GM04503 (cell line): ENCODE measurements at regions not wholly inside any gene's neighbourhood (a gene's known extent, or its start where the extent isn't known, plus 50 kb on each side); places are given as distances from the start of the nearest gene placed in this dataset.
"Not testable (repeated sequence)": the region's sequence is repeated elsewhere in the genome, so short reads cannot be mapped to it uniquely, and the experiment has no call there.

Source experiments
- DNase-seq: peaks from one replicate; pipeline ENCODE4 v3.0.0-alpha.2; 2012; ENCODE audit warnings: low read depth

DNA sequence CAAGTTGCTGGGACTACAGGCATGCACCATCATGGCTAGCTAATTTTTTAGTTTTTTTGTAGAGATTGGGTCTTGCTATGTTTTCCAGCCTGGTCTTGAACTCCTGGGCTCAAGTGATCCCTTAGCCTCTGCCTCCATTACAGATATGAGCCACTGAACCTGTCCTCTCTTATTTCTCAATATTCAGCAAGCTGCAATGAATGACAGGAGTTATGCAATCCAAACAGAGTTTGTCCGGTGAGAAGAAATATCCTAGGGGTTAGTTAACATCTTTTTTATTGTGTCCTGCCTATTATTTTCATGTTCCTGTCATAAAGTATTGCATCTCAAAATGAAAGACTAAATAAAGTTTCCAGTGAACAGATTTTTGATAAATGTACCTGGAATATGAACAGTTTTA, 1161.4 kb downstream of the OTOL1 start:
- no peak for DNase-seq

- no peak for DNase-seq
Measured at GRCh38 chr3:162665684-162666391, 1169.2 kb downstream of the OTOL1 start.

DNA sequence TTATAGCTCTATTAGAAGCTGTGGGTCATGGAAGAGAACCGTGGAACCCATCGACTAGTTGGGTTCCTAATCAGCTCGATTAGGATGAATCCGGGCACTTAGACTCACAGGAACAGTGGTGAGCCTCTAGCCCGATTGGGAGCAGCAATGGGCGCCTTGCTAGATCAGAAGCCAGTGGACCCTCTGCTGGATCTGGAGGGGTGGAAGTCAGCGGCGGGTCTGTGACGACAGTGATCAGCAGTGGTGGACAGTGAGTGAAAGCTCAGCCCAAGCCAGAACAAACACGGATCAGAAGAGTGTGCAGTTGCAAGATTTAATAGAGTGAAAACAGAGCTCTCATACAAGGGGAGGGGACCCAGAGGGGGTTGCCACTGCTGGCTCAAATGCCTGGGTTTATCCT, 1170.2 kb downstream of the OTOL1 start:
- DNase-seq: no peak

- no peak for DNase-seq
Measured at GRCh38 chr3:162670181-162670580, 1173.6 kb downstream of the OTOL1 start.

DNA sequence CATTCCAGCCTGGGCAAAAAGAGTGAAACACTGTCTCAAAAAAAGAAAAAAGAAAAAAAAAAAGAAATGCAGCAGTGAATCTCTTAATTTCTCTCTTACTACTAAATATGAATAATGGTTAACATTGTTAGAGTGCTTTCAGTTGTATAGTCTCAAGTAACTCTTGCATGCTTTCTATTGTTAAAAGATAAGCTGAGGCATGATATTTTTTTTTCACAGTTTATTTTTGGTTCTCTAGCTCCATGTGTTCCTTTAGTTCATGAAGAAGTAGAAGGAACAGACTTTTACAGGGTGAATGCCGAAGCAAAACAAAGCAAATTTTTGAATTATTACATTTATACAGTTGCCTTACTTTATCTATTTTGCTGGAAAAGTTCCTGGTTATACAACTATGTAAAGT, 1180.9 kb downstream of the OTOL1 start:
- DNase-seq: no peak

DNA sequence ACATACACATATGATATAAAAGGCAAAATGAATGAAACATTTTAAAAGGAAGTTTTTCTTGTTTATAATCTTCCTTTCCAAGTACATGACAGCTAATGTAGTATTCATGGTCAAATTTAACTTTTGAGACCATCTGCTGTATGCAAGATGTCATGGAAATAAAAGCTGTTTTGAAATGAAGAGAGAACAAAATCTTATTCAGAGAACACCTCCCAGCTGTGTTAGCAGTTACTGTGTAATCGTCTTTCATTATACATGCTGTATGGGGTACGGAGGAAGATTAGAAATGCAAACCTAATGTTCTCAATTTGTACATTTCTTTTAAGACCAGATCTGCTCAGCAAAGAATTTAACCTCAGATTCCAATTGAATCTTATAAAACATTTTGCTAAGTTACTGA, 1182.3 kb downstream of the OTOL1 start:
- DNase-seq: no peak

DNA sequence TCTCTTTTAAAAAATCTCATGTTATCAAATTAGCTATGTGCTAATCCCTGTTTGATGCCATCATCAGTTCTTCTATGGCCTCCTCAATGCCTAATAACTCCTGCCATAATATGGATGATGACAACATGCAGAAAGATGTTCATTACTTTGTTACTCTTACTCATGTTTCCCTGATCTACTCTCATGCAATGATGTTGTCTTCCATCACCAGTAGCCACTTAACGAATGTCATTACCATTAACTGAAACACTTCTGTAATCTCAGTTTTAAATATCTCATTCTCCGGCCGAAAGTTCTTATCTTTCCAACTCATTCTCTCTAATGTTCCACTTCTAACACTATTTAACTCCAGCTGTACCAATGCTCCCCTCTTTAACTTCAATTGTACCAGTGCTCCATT, 1187.7 kb downstream of the OTOL1 start:
- DNase-seq: no peak

DNA sequence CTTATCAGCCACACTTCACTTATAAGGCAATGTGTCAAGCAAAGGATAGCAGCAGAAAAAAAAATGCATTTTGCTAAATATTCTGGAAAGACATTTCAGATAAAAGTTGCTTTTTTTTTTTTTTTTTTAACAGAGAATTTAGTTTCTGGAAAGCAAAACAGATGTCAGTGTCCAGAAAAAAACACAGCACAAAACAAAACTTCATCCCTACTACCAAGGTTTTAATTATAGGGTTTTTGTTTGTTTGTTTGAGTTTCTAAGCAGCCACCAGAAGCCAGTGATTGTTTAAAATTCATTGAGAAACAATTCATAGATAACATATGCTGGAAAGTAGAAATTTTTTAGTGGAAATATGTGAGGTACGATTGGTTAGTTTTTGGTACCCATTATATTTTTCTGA, 1202.7 kb downstream of the OTOL1 start:
- DNase-seq: no peak

DNA sequence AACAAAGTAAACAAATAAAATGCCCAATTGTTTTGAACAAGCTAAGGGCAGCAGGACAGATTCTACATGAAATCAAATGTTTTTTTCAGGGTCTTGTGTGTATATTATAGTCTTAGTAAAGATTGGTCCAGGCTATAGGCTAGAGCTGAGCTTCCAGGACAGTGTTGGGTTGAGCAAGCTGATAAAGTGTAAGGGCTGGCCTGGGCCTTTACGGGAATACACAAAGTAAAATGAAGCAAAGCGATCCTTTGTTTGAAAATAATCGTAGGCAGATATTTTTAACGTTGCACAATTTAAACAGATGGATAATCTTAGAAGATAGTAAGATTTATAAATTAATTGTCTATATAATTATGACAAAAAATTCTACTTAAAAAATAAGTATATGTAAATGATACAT, 1204.6 kb downstream of the OTOL1 start:
- DNase-seq: no peak

DNA sequence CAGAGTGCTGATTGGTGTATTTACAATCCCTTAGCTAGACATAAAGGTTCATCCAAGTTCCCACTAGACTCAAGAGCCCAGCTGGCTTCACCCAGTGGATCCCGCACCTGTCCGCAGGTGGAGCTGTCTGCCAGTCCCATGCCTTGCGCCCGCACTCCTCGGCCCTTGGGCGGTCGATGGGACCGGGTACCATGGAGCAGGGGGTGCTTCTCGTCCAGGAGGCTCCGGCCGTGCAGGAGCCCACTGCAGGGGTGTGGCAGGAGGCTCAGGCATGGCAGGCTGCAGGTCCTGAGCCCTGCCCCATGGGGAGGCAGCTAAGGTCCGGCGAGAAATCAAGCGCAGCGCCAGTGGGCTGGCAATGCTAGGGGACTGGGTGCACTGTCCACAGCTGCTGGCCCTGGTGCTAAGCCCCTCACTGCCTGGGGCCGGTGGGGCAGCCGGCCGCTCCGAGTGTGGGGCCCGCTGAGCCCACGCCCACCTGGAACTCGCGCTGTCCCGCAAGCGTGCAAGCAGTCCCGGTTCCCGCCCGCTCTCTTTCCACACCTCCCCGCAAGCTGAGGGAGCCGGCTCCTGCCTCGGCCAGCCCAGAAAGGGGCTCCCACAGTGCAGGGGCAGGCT, 1206.3 kb downstream of the OTOL1 start:
- DNase-seq: no peak

DNA sequence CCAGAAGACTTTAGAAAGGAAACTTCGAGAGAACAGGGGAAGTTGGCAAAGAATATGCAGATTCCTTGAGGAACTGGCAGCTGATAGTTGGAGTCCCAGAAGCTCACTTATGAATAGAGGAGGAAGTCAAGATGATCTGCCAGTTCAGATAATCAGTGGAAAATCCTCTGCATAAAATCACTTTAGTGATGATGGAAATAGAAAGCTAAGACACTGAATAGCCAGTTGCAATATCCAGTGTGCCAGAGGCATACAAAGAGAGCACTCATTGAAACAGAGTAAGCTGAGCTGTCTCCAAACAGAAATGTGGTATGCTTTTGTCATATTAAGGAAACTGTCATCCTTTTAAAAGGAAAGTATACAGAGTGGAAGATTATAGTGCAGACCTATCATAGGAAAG, 1207.6 kb downstream of the OTOL1 start:
- no peak for DNase-seq

- DNase-seq: no peak
Measured at GRCh38 chr3:162704799-162705385, 1208.3 kb downstream of the OTOL1 start.

- DNase-seq: not testable (repeated sequence)
Measured at GRCh38 chr3:162708394-162708793, 1211.8 kb downstream of the OTOL1 start.

DNA sequence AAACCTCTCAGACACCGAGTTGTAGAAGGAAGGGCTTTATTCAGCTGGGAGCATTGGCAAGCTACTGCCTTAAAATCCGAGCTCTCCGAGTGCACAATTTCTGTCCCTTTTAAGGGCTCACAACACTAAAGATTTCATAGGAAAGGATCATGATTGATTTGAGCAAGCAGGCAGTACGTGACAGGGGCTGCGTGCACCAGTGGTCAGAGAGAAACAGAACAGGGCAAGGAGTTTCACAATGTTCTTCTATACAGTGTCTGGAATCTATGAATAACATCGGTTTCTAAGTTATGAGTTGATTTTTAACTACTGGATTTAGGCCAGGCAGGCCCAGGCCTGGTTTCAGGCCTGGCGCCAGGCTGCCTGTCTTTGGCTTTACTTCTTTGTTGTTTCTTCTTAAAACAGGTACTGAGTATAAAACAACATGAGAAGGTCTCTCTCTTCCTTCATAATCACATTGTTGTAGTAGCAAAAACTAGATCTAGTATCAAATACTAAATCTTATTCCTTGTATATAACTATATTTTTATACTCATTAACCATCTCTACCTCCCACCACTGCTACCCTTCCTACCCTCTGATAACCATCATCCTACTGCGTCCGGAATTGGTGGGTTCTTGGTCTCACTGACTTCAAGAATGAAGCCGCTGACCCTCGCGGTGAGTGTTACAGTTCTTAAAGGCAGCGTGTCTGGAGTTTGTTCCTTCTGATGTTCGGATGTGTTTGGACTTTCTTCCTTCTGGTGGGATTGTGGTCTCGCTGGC, 1212.5 kb downstream of the OTOL1 start:
- not testable (repeated sequence) for DNase-seq

GRCh38 chr3:162710332-162711112, 1213.9 kb downstream of the OTOL1 start:
- DNase-seq: no peak

GRCh38 chr3:162717074-162717473, 1220.5 kb downstream of the OTOL1 start:
- DNase-seq: not testable (repeated sequence)

DNA sequence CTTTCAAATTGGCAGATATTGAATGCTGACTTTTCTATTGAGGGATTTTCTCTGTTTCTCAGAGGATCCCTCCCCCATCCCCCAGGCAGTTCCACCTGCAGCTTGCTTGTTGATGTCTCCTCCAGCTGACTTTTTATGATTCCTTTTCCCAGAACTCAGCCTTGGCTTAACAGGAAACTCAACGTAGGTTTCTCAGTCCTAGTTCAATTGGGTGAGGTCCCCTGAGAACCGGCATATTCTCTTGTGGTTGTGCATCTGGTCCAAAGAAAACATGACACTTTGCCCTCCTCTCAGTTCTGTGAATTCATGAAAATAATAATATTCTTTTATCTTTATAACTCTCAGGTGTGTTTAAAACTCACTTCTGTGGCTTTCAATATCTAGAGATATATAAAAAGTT, 1222.1 kb downstream of the OTOL1 start:
- no peak for DNase-seq

GRCh38 chr3:162719684-162720341, 1223.2 kb downstream of the OTOL1 start:
- peak; percentile 61 for DNase-seq

- DNase-seq: no peak
Measured at GRCh38 chr3:162721736-162722135, 1225.1 kb downstream of the OTOL1 start.

- no peak for DNase-seq
Measured at GRCh38 chr3:162722337-162722736, 1225.7 kb downstream of the OTOL1 start.

DNA sequence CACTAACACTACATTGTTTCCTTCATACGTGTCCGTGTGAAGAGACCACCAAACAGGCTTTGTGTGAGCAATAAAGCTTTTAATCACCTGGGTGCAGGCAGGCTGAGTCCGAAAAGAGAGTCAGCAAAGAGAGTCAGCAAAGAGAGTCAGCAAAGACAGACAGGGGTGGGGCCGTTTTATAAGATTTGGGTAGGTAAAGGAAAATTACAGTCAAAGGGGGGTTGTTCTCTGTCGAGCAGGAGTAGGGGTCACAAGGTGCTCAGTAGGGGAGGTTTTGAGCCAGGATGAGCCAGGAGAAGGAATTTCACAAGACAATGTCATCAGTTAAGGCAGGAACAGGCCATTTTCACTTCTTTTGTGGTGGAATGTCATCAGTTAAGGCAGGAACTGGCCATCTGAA, 1226.2 kb downstream of the OTOL1 start:
- DNase-seq: not testable (repeated sequence)

DNA sequence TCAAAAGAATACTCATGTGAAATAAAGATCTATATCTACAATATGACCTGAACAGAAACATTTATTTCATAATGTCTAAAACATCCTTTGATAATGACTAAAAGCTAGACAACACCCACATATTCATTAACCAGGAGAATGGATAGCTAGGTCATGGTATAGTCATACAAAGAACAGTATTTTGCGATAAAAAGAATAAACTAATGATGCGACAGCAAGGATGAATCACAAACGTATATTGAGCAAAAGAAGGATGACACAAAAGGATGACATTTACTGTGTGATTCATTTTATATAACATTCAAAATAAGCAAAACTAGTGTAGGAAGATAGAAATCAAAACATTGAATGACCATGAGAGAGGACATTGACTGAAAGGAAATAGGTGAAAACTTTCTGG, 1233.1 kb downstream of the OTOL1 start:
- no peak for DNase-seq
